SW480 (cell line): ENCODE measurements at regions not wholly inside any gene's neighbourhood (a gene's known extent, or its start where the extent isn't known, plus 50 kb on each side); places are given as distances from the start of the nearest gene placed in this dataset.
A peak's percentile ranks its signal among the peaks of the same experiment; 100 is the strongest.

Experiments used
- DNase-seq: peaks from one replicate; pipeline ENCODE4 v3.0.0-alpha.2; 2016; ENCODE audit warnings: low spot score

GRCh38 chr4:177696438-177696966 lies 254.3 kb upstream of the AGA start:
- no peak for DNase-seq

- DNase-seq: no peak
Measured at GRCh38 chr4:177699365-177700213, 257.4 kb upstream of the AGA start.

DNA sequence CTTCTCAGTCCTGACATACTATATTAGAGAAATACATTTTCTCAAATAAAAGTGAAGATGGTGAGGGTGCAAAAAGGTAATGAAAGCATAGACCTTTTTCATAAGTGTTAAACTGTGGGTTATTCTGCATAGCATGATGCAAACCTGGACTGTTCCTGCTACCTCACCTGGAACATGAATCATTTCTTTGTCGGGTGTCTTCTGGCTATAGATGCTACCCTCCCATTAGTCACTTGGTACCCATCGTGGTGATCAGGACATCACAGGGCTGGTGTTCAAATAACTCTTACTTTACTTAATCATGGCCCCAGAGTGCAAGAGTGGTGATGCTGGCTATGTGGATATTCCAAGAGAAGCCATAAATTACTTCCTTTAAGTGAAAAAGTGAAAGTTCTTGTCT lies 264.7 kb upstream of the AGA start:
- DNase-seq: no peak

- DNase-seq: no peak
Measured at GRCh38 chr4:177713454-177713853, 271.2 kb upstream of the AGA start.

DNA sequence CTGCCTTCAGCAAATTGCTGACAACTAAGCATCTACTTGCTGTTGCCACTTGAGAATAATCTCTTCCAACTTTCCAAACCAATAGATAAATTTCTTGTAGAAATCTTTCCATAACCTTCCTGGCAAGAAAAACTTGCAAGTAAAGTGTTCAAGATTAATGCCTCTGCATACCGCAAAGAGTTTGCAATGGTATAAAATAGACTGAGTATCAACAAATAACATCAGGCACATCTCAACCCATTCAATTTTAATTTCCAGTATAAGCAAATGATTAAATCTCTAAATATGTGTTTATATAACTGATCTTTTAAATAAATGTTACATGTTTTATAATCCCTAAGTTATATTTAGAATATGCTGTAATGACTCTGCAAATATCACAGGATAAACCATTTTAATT lies 275.2 kb upstream of the AGA start:
- DNase-seq: no peak

DNA sequence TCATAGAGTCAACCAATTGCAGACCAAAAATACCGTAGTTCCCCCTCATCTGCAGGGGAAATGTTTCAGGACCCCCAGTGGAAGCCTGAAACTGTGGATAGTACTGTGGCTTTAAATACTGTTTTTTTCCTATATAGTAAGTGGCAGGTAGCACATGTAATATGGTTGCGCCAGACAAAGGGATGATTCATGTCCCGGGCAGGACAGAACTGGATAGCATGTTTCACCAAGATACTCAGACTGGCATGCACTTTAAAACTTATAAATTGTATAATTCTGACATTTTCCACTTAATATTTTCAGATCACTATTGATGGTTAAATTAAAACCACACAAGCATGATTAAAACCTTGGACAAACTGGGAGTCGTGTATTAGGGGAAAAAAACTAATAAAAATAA lies 276.3 kb upstream of the AGA start:
- no peak for DNase-seq

DNA sequence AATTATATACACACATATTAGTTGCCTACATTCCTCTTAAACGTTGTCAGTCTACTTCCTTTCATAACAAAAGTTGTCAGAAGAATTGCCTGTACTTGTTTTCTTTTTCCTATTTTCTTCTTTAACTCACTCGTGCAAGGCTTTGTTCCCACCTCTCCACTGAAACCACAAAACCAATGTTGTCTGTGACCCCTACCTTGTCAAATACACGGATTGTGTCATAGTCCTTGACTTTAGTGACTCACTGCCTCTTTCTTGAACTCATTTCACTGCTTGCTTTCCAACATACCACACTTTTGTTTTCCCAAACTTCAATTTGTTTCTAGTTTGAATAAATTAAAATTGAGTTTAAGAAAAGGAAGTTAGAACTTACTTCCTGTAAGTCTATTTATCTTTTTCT lies 283.9 kb upstream of the AGA start:
- DNase-seq: no peak

DNA sequence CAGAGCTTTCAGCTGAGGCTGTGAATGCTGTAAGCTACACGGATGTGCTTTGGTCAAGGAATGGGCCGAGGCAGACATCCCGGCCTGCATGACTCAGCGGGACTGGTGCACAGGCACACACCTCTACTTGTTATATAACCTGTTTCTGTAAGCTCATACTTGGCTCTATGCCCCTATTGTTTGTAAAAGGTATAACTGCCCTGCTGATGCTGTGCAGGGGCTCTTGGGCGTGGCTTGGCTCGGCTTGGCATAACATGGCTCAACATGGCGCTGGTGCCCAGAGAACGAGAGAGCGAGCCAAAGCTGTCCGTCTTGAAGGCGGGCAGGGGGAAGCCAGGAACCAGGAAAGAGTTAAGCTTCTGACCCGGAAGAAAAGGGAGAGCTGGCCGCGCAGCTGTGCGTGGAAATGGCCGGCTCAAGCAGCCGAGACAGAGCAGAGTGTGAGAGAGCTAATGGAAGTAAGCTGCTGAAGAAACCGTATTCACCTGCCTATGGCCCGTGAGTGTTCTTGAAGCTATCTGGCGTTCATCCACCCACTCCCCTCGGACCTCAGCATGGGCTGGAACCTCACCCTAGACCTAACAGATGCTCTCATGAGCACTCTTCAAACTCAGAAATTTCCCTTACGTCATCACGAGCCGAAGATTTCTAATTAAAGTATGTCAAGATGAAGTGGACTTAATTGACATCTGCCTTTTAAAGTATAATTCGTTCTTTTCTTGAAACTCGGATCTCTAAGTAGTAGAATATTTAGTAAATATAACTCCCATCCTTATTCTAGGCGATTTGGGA lies 286.3 kb upstream of the AGA start:
- DNase-seq: peak; percentile 1

- DNase-seq: no peak
Measured at GRCh38 chr4:177729681-177730080, 287.4 kb upstream of the AGA start.

- DNase-seq: no peak
Measured at GRCh38 chr4:177737387-177737940, 295.2 kb upstream of the AGA start.

GRCh38 chr4:177740563-177740962 lies 298.3 kb upstream of the AGA start:
- no peak for DNase-seq

DNA sequence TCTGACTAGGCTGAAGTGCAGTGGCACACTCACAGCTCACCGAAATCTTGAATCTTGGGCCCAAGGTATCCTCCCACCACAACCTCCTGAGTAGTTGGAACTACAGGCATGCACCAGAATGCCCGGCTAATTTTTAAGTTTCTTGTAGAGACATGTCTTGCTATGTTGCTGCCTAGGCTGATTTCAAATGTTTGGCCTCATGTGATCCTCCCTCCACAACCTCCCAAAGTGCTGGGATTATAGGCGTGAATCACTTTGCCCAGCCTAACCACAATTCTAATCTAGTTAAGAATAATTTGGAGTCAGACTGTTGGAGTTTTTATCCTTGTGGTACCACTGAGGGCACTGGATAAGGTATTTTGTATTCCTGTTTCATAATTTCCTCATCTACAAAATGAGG lies 317.5 kb upstream of the AGA start:
- DNase-seq: no peak

DNA sequence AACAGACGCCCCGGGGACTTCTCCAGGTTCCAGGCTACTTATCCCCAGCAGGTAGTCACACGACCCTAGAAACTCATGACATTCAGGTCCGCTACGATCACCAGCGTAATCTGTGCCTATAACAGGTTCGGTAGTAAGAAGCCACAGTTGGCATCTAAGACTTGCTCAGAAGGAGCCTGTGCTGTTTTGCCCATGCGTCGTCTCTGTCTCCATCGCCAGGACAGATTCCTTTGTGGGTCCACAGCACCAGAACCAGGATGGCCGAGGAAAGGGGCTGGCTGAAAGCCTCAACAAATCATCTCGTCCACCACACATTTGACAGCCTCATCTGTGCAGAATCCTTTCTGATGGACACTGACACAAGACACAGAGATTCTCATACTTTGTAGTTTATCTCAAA lies 319.5 kb upstream of the AGA start:
- no peak for DNase-seq

DNA sequence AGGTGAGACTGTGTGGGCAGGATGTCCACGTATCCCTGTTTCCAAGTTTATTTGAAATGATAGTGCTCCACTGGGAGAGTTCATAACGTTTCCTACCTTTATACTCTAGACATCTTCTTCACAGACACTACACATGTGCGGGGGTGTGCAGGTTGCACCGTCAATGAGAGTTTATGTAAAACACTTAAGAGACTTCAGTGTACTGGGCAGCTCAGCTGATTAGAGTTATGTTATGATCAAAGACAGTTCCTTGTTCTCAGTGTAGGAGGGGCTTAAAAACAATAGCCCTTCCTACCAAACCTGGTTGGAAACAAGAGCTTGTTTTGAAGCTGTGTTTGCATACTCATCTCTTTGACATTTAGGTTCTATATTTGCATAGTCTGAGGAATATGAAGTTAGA lies 326.9 kb upstream of the AGA start:
- no peak for DNase-seq

DNA sequence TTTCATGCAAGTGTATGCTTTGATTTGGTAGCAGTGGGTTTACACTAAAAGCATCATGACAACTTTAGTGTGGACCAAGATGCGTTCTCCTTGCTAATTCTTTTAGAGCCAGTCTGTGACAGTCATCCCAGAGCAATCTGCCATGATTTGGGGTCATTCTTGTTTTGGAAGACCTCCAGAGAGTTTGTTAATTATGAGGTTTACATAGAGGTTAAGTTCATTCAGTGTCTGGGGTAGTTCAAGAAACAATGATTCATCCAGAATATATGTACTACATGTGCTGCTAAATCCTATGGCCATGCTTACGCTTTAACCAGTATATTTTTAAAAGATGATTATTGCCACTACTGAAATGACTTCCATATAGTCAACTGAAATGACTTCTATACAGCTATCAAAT lies 328.5 kb upstream of the AGA start:
- DNase-seq: no peak

DNA sequence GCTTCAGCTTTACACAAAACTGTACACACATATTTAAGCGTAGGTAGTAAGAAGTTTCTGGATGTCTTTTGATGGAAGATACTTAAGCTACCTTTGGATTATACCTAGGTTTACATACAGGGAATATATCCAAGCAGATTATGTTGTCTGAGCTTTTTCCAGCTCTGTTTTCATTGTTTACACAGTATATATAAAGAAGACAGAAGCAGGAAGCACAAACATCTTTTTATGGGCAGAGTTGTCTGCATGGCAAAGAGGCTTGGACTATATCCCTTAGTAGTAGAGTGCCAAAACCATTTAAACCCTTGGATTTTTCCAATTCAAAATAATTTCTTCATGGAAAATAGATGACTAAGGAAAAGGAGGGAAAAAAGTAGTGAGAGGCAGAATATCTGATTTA lies 329.4 kb upstream of the AGA start:
- DNase-seq: no peak

DNA sequence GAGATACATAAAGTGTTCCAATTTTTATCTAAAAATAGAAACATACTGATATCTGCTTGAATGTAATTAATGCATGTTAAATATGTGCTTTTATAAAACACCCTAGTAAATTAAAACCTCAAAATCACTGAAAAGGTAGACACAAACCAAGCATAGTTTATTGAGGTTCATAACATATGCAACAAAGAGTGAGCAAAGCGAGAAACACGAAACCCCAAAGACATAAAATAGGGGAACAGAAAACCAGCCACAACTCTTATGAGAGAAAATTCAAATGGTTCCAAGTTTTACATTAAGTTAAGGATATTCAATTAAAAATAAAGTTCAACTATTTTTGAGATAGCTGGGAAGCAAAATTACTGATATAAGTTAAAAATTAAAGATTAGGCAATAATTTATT lies 336.4 kb upstream of the AGA start:
- no peak for DNase-seq

- DNase-seq: no peak
Measured at GRCh38 chr4:177785000-177785399, 342.8 kb upstream of the AGA start.

DNA sequence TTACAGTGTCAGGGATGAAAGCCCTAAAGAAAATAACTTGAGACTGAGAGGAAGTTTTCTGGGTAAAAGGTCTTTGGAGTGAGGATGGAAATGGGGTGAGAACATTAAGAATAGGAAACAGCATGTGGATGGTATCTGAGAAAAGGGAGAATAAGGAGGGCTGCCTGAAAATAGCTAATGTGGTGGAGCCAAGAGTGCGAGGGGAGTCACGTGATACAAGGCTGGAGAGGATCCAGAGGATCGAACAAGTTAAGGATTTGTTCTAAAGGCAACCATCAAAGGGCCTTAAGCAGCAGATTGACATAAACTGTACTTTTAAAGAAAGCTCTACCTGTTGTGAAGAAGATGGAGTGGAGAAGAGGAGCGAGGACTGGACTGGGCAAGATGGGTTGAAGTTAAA lies 347.4 kb upstream of the AGA start:
- DNase-seq: no peak

DNA sequence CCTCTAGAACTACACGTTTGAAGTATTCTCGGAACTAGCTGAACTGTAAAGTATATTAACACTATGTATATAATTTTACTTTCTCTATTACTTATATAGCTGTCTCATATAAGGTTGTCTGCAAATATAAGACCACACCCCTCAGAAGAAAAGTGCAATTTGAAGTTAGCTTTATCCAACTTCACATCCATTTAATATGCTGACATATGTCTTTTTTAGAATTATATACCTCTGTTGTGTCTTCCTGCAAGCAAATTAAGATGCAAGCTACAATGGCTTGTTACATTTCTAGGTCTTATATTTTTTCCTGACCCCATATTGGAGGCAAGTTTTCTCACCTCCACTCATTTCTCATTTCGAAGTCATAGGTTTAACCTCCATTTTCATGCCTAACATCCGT lies 349.0 kb upstream of the AGA start:
- no peak for DNase-seq

DNA sequence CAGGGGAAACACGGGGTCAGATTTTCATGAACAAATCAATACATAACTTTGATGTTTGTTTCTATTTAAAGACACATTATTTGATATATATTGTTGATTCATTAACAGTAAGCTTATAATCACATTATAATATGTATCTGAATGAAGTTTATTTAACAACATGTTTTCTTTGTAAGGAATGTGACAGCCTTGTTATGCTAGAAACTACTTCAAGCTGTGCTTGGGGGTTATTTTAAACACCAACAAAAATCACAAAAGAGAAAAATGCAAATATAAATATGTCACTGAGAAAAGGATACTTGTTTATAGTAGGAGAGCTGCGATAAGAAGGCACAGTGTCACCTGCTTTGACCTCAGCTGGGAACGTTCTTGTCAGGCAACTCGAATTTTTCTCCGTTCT lies 354.6 kb upstream of the AGA start:
- DNase-seq: no peak

DNA sequence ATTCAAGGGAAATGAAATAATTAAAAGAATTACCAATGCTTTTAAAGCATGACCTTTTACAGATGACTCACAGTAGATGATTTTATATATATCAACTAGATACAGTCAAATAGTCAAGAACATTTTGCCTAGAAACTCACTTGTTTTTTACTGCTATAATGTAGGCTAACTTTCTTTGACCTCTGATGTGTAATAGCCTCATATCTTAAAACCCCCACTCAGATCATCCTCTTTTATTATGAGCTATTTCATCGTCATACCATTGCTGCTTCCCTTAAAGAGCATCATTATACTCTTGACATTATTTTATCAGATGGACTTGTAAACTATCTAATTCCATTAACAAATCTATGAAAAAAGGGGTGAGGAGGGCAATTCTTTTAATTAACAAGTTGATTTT lies 355.9 kb upstream of the AGA start:
- no peak for DNase-seq

- no peak for DNase-seq
Measured at GRCh38 chr4:177802162-177802561, 359.9 kb upstream of the AGA start.
